ENCODE measurements at regions not wholly inside any gene's neighbourhood (a gene's known extent, or its start where the extent isn't known, plus 50 kb on each side); places are given as distances from the start of the nearest gene placed in this dataset.

- TF ChIP-seq CTCF (IDR thresholded peaks at IDR 0.05; ENCODE audit: low read length, missing control alignments), result no peak
- DNase-seq (ENCODE audit: low read depth), result no peak
- no peak overlapping the region for H3K4me3 ChIP-seq (replicated peaks; ENCODE audit: low read depth, low read length)
Observed at GRCh38 chr2:7666596-7667259, 749.5 kb downstream of the RNF144A start.

GRCh38 chr2:7667260-7667757 lies 750.1 kb downstream of the RNF144A start:
- no peak for TF ChIP-seq CTCF (IDR thresholded peaks at IDR 0.05; ENCODE audit: low read length, missing control alignments)
- H3K4me3 ChIP-seq (replicated peaks; ENCODE audit: low read depth, low read length), result no peak overlapping the region
- DNase-seq (ENCODE audit: low read depth), result no peak

GRCh38 chr2:7670905-7671641 lies 753.9 kb downstream of the RNF144A start:
- TF ChIP-seq CTCF (IDR thresholded peaks at IDR 0.05; ENCODE audit: low read length, missing control alignments), result no peak
- no peak overlapping the region for H3K4me3 ChIP-seq (replicated peaks; ENCODE audit: low read depth, low read length)
- no peak for DNase-seq (ENCODE audit: low read depth)

GRCh38 chr2:7672027-7672684 lies 754.9 kb downstream of the RNF144A start:
- peak; percentile 60 for DNase-seq (ENCODE audit: low read depth)
- no peak overlapping the region for H3K4me3 ChIP-seq (replicated peaks; ENCODE audit: low read depth, low read length)
- peak; percentile 57 for TF ChIP-seq CTCF (IDR thresholded peaks at IDR 0.05; ENCODE audit: low read length, missing control alignments)

- no peak overlapping the region for H3K4me3 ChIP-seq (replicated peaks; ENCODE audit: low read depth, low read length)
- no peak for TF ChIP-seq CTCF (IDR thresholded peaks at IDR 0.05; ENCODE audit: low read length, missing control alignments)
- DNase-seq (ENCODE audit: low read depth), result no peak
Observed at GRCh38 chr2:7672685-7673071, 755.5 kb downstream of the RNF144A start.

GRCh38 chr2:7673101-7673500 lies 755.9 kb downstream of the RNF144A start:
- no peak overlapping the region for H3K4me3 ChIP-seq (replicated peaks; ENCODE audit: low read depth, low read length)
- no peak for DNase-seq (ENCODE audit: low read depth)
- TF ChIP-seq CTCF (IDR thresholded peaks at IDR 0.05; ENCODE audit: low read length, missing control alignments), result no peak

Measured in fibroblast of pulmonary artery (primary cell).